GM18520 (cell line): ENCODE measurements at regions not wholly inside any gene's neighbourhood (a gene's known extent, or its start where the extent isn't known, plus 50 kb on each side); places are given as distances from the start of the nearest gene placed in this dataset.

Source experiments
- ATAC-seq: cut with Tn5 transposase; IDR thresholded peaks from one replicate; pipeline ENCODE4 v1.9.1; 2021; ENCODE audit not compliant: unreplicated experiment

DNA sequence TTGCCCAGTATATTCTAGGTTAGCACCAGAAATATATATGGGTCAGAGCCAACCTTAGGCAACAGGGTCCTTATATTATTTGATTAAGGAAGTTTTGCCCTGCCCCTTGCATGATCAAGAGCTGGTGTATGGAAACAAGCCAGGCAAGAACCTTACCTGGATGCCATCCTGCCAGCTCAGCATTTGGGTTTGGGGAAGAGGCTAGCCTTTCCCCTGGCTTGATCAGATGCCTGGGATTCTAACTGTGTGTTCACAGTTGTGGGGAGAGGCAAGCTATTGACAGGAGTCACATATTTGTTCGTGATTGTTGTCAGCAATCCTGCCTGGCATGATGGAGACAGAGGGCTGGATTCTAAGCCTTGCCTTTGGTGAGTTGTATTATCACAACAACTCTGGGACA lies 260.0 kb upstream of the DACH1 start:
- ATAC-seq = no peak

DNA sequence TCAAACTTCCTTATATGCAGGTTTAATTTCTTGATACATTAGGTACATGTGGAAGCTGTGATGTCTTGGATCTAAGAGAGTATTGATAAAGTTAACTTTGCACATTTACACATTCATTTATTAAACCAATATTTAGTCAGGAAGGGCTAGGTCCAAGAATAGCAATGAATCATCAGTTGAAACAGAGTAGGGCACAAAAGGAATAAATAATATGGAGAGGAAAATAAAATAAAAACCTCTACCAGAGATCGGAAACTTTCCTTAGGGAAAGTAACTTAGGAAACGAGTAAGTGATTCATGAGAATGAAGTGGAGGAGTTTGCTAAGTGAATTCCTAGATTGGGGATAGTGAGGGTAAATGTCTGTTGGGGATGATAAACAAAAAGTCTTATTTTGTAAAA lies 259.4 kb upstream of the DACH1 start:
- ATAC-seq = no peak

DNA sequence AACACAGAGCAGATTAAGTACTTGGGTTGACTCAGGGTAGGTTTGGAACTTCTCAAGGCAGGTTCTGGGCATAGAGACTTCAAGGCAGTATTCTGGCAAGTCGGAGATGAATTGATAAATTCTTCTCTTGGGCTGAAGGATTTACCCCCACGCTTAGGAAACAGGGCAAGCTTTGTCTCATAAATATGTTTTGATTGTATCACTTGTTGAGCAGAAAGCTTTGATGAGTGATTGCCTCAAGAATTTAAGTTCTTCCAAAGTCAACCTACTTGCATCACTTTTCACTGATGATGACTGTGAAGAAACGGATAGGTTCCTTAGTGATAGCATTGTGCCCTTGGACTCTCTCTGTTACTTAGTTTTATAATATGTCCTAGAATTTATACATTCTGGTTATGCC lies 258.6 kb upstream of the DACH1 start:
- ATAC-seq = no peak

DNA sequence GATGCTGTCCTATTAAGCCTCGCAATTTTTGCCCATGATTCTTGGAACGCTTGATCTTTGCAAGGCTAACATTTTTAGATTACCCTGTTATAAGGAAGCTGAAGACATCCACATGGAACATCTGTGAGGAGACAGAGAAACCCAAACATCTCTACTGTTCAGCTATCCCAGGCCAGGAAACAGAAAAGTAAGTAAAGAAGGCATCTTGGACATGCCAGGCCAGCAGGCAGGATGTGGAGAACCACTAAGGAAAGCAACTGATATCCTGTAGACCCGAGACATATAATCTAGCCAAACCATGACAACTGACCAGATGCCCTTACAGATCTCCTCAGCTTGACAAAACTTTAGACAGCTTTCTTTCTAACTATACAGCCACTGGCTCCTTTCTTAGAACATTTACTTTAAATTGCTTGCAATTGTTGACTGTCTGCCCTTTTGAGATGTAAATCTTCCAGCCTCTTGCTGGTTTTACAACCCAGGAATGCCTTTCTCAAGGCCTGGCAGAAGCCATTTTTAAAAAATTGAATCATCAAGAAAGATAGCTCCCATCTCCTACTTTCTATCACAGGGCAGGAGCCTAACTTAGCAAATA lies 255.8 kb upstream of the DACH1 start:
- no peak for ATAC-seq

DNA sequence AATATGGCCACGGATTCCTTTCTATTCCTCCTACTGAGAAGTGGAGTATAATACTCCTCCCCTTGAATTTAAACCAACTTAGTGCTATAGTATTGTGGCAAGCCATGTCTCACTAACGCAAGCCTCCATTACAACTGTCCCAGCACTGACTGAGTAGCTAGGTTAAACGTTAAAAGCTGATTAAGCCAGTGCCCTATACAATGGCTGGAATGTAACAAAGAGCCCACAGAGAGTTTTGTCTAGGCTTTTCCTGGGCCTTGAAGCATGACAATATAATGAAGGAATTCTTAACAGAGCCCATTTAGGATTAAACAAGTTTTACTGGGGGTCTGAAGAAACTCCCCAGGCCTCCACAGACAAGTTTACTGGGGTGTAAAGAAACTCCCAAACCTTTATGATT lies 254.5 kb upstream of the DACH1 start:
- no peak for ATAC-seq

DNA sequence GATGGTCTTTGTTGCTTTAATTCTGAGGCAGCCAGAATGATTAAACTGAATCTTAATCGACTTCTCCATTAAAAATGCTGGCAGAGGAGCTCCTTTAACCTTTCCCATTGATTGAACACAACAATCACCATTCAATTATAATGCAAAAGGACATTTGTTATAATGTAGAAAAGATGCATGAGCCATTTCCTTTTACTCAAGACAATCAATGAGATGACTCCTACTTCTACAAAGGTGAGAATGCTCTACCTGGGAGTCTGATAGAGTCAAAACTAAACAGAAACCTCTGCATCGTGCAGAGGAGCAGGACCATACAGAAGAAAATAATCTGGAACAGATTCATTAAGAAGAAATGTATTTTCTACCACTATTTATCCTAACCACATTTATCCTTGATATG lies 253.6 kb upstream of the DACH1 start:
- ATAC-seq = no peak

DNA sequence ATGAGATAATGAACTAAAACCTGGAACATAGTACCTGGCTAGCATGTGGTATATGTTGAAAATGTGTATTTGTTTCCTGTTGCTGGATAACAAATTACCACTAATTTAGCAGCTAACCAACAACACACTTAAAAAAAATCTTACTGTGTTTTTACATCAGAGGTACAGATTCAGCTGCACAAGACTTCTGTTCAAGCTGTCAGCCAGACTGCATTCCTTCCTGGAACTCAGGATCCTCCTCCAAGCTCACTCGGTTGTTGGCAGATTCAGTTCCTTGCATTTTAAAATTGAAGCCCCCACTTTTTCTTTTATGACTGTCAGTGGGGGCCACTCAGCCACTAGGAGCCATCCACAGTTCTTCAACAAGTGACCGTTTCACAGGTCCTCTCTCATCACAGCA lies 246.9 kb upstream of the DACH1 start:
- ATAC-seq = no peak

DNA sequence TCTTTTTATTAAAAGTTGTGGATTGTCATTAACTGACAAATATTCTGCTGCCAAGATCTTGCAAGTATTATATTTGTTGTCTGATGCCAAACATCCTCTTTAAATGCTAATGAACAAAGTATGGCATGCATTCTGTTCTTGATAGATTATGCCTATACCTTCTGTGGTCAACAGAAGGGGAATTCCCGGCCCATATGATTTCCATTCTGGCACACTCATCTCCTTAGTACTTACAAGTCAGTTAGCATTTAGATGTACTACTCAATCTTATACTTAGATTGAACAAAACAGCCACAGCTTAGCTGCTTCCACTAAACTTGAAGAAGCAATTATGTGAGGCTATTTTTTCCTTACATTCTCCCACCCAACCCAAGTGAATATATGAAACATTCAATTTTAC lies 246.1 kb upstream of the DACH1 start:
- no peak for ATAC-seq

DNA sequence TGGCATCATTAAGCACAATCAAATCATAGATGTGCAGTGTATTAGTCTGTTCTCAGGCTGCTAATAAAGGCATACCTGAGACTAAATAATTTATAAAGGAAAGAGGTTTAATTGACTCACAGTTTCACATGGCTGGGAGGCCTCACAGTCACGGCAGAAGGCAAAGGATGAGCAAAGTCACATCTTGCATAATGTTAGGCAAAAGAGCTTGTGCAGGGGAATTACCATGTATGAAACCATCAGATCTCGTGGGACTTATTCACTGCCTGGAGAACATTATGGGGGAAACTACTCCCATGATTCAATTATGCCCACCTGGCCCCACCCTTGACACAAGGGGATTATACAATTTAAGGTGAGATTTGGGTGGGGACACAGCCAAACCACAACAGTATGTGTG lies 245.2 kb upstream of the DACH1 start:
- no peak for ATAC-seq

DNA sequence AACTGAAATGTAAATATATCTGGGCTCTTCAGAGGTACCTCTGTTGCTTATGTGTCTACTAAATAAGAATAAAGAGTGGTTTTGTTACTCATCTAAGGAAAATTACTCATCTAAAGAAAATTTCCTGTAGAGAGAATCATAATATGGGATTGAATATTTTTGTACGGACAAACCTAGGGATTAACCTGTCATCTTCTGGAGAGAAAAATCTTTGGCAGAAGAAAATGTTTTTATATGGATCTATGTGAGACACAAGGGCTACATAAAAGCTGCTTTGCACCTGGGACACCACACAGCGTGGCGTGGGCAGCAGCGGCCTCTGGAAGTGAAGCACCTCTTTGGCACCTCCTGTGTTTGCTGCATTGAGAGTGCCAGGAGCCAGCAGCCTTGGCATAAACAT lies 242.9 kb upstream of the DACH1 start:
- no peak for ATAC-seq

DNA sequence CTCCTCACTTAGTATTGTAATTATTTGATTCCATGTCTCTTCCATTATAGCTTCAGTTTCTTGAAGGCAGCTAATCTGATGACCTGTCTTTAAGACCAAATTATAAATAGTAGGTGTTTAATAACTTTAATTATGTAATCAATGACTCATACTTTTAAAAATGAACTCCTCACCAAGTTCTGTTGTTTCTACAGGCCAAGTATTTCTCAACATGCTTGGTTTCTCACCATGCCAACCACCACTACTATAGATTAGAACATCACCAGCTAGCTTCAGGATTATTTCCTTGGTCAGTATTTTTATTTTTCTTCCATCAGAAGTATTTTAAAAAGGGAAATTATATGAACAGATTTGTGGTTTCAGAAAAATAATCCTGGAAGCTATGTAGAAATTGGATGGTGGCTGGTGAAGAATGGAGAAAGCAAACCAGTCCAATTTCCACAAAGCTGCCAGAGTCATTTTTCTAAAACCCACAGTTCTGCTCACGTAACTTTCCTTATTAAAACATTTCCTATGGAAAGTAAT lies 237.7 kb upstream of the DACH1 start:
- no peak for ATAC-seq

DNA sequence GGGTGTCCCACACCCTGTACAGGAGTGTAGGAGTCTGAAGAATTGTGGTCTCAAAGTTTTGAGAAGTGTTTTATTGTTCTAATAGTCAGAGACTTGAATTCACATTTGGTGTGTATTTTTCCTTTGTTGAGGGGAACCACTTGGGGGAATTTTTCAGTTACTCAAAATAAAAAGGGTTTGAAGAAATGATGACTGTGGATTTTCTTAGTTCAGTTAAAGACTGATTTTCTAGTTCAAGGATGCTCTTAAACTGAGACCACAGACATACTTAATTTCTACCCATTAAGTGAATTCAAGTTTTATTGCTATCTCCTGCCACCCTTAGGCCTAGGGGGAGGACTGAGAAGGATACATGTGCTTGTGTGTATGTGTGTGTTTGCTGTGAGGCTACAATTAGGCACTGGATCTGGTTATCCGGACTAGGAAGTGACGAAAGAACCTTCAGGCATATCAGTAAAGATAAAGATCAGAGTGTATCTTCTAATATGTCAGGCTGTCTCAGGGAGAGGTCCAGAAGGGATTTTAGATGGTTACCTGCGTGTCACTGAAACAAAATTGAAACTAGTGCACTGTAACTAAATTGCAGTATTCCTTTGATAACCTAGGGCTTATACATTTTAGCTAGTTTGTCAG lies 234.9 kb upstream of the DACH1 start:
- ATAC-seq = no peak

DNA sequence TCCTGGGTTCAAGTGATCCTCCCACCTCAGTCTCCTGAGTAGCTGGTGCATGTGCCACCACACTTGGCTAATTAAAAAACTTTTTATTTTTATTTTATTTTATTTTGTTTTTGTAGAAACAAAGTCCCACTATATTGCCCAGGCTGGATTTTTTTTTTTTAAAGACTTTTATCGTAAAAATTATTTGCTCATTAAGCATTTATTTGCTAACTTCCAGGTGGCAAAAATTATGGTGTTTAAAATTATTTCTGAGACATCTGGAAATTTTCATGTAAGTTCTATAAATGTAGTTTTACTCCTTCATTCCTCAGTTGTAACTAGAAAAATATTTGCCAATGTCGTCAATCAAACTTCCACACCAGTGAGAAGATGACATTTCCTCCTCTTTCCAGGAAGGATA lies 233.3 kb upstream of the DACH1 start:
- no peak for ATAC-seq

DNA sequence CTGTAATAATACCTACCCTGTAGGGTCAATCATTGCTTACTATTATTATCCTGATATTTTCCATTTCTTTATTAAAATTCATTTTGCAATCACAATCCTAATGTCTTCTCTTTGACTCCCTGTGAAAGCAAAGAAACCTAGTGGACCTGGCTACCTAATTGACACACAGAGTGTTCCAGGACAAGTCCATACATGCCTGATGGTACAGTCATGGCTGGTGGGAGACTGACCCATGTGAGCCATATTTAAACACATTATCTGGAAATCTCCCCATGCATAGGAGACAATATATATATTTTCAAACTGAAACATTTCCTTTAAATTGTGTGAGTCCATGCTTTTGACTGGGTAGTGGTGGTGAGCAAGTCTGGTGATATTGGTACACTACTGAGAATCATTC lies 230.6 kb upstream of the DACH1 start:
- no peak for ATAC-seq

DNA sequence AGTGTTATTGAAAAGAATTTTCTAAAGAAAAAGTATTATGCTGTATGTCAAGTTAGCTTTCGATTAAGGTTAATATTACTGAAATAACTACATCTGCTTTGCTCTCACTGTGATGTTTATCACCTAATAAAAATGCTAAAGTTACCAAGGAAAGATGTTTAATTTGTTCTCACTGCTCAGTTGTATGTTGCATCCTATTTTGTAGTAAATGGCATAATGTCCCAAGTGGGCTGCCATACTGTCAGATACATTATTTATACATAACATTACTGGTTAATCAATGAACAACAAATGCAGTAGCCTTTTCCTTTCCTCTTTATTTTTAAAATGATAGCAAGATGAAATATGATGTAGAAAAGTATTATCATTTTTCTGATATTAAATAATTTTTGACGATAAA lies 226.3 kb upstream of the DACH1 start:
- no peak for ATAC-seq

DNA sequence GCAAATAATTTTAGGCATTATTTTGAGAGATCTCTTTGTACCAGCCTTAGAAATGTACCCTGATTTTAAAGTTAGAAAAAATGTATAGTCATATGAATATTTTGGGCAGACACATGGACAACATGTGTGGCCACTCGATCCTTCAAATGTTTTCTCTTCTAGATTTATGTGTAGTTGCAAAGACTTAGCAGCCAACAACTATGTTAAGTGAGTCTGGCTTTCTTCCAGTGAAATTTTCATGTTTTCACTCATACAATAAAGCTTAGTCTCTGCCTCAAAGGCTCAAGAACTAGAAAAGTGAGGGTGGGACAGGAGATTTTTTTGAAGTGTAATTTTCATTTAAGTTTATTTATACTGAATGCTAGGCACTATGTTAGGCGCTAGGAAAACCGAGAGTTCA lies 207.7 kb upstream of the DACH1 start:
- ATAC-seq = no peak

DNA sequence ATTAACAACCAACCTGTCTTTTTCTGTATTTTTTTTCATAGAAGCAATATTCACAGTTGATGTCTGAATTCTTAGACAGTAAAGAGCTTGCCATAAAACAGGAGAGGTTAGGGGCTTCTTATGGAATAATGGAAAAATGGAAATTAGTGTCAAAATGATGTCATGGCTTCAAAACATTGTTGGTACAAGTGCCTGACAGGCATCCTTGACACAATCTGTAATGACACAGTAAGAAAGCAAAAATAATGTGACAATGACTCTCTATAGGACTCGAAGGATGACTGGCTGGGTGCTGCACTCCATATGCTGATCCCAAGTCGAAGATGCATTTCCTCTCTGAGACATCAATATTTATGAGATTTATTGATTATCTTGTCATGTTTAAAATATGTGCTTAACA lies 205.3 kb upstream of the DACH1 start:
- ATAC-seq = no peak

DNA sequence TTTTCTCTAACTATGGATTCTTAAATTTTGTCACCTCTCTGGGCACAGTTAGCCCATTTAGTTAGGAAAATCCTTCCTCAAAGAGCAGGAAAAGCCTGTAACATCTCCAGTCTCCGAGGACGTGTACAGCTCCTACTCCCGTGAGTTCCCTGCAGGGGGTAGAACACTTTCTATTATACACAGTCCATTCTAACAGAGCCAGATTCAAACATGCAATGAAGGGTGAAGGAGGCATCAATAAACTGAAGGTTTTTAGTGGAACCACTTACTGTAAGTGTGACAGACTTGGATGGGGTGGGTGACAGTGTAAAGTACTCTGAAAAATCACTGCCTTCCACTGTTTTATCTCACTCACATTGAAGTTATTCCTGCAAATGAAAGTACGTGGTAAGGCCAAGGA lies 204.7 kb upstream of the DACH1 start:
- ATAC-seq = no peak

DNA sequence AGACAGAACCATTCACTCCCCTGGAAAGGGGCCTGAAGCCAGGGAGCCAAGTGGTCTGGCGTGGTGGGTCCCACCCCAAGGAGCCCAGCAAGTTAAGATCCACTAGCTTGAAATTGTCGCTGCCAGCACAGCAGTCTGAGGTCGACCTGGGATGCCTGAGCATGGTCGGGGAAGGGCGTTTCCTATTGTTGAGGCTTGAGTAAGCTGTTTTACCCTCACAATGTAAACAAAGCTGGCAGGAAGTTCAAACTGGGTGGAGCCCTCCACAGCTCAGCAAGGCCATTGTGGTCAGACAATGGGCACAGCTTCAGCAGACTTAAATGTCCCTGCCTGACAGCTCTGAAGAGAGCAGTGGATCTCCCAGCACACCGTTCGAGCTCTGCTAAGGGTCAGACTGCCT lies 195.6 kb upstream of the DACH1 start:
- ATAC-seq = no peak

DNA sequence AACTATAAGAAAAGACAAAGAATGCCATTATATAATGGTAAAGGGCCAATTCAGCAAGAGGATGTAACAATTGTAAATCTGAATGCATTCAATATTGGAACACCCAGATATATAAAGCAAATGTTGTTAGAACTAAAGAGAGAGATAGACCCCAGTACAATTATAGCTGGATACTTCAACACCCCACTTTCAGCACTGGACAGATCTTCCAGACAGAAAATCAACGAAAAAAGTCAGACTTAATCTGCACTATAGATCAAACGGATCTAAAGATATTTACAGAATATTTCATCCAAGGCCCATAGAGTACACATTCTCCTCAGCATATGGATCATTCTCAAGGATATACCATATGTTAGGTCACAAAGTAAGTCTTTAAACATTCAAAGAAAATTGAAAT lies 194.6 kb upstream of the DACH1 start:
- ATAC-seq = no peak

DNA sequence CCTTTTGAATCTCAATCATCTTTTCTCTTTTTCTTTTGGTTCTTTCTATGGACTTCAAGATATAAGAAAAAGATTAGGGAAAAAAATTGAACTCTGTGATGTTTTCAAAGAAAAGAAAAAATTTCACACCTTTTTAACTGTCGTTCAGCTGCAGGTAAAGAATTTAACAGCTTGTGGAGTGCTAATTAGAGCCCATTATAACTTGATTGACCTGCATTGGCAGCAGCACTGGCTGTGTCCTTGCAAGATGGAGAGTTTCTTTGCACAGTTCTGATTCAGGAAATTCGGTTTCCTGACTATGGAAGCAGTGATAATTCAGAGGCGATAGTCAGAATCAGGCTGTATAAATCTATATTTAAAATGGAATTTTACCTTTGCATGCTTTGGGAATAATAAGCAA lies 183.2 kb upstream of the DACH1 start:
- ATAC-seq = no peak

DNA sequence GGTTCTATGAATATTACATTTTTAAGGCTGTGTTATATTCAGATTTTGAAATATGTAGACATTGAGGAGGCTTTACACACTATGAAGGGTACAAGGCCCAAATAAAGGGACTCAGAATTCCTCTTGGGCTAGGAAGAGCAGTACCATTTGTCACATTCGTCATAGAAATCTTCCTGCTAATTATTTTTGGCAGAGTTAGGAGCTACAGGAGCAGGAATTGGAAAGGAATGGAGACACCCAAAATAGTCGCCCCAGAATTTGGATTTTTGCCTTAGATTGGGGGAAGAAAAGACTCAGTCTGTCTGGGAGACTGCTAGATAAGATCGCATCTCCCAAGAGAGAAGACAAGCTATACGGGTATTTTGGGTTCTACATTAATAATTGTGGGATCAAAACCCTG lies 176.4 kb upstream of the DACH1 start:
- ATAC-seq = no peak

DNA sequence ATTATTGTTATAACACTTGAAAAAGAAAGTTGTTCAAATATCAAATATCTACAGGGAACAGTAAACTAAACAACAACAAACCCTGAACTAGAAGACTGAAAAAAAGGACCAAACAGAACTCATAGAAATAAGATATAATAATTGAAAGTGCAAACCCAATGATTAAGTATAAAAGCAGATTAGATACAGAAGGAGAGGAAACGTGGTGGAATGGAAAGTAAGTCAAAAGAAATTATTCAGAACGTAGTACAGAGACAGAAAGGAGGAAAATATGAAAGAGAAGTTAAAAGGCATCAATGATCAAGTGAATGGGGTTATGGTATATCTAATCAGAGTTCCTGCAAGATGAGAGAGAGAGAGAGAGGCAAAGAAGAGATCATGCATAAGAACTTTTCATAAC lies 174.2 kb upstream of the DACH1 start:
- ATAC-seq = no peak
